ENCODE measurements at regions not wholly inside any gene's neighbourhood (a gene's known extent, or its start where the extent isn't known, plus 50 kb on each side); places are given as distances from the start of the nearest gene placed in this dataset.

GRCh38 chr4:181752516-181752915, 490.7 kb upstream of the TENM3 start:
- H3K27ac ChIP-seq (ENCODE audit: low read depth in 2 of 2, low read length in 2 of 2) = no peak overlapping the region
- intact Hi-C loops (cut with DNase I) = no loop called here
- H3K4me1 ChIP-seq (ENCODE audit: control insufficient read depth in 2 of 3, insufficient read depth in 2 of 3, low read depth in 1 of 3, low read length in 3 of 3) = no peaks in the 10 kb centered on the region
- no peaks in the 10 kb centered on the region for H3K36me3 ChIP-seq (ENCODE audit: control insufficient read depth in 2 of 3, insufficient read depth in 3 of 3, low read length in 3 of 3)
- TF ChIP-seq, protein P1, sequence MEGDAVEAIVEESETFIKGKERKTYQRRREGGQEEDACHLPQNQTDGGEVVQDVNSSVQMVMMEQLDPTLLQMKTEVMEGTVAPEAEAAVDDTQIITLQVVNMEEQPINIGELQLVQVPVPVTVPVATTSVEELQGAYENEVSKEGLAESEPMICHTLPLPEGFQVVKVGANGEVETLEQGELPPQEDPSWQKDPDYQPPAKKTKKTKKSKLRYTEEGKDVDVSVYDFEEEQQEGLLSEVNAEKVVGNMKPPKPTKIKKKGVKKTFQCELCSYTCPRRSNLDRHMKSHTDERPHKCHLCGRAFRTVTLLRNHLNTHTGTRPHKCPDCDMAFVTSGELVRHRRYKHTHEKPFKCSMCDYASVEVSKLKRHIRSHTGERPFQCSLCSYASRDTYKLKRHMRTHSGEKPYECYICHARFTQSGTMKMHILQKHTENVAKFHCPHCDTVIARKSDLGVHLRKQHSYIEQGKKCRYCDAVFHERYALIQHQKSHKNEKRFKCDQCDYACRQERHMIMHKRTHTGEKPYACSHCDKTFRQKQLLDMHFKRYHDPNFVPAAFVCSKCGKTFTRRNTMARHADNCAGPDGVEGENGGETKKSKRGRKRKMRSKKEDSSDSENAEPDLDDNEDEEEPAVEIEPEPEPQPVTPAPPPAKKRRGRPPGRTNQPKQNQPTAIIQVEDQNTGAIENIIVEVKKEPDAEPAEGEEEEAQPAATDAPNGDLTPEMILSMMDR (IDR thresholded peaks at IDR 0.05; ENCODE audit: borderline replicate concordance, extremely low read depth, insufficient read depth) = no peak
- no peak for DNase-seq
- no peak for FAIRE-seq
- no peaks in the 10 kb centered on the region for H3K9me3 ChIP-seq (ENCODE audit: control insufficient read depth in 2 of 3, insufficient read depth in 1 of 3, low read length in 3 of 3)
- no peak overlapping the region for H3K4me3 ChIP-seq (ENCODE audit: low read length in 3 of 3)
- no peak overlapping the region for H3K9ac ChIP-seq (ENCODE audit: low read length in 3 of 3)
- no peaks in the 10 kb centered on the region for H3K27me3 ChIP-seq (ENCODE audit: control insufficient read depth, insufficient read depth, low read length)

GRCh38 chr4:181753207-181753606, 490.0 kb upstream of the TENM3 start:
- H3K36me3 ChIP-seq (ENCODE audit: control insufficient read depth in 2 of 3, insufficient read depth in 3 of 3, low read length in 3 of 3) = no peaks in the 10 kb centered on the region
- H3K4me1 ChIP-seq (ENCODE audit: control insufficient read depth in 2 of 3, insufficient read depth in 2 of 3, low read depth in 1 of 3, low read length in 3 of 3) = no peaks in the 10 kb centered on the region
- H3K9me3 ChIP-seq (ENCODE audit: control insufficient read depth in 2 of 3, insufficient read depth in 1 of 3, low read length in 3 of 3) = no peaks in the 10 kb centered on the region
- H3K4me3 ChIP-seq (ENCODE audit: low read length in 3 of 3) = no peak overlapping the region
- no peak overlapping the region for H3K9ac ChIP-seq (ENCODE audit: low read length in 3 of 3)
- no peak for DNase-seq
- H3K27me3 ChIP-seq (ENCODE audit: control insufficient read depth, insufficient read depth, low read length) = no peaks in the 10 kb centered on the region
- TF ChIP-seq, protein P1 (IDR thresholded peaks at IDR 0.05; ENCODE audit: borderline replicate concordance, extremely low read depth, insufficient read depth) = no peak
- intact Hi-C loops (cut with DNase I) = no loop called here
- FAIRE-seq = no peak
- no peak overlapping the region for H3K27ac ChIP-seq (ENCODE audit: low read depth in 2 of 2, low read length in 2 of 2)

DNA sequence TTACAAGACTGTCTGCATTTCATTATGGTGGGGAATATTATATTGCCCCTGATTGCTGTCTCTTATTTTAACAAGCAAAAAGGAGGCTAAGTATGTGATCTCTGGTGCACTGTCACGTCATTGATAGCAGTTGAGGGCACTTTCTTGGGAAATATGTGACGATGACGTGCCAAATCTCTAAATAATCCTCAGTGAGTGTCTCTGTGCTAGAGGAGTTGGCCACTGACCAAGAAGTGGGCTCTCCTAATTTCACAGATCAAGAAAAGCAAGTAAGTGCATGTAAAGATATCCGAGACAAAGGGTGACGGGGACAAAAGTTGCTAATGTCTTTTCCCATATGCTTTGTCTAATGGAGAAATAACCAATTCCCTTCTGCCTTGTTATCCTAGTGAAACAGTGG, 487.4 kb upstream of the TENM3 start:
- Histone ChIP-seq H3K27me3 (ENCODE audit: control insufficient read depth, insufficient read depth, low read length) (no peaks in the 10 kb centered on the region), H3K36me3 (ENCODE audit: control insufficient read depth in 2 of 3, insufficient read depth in 3 of 3, low read length in 3 of 3) (no peaks in the 10 kb centered on the region), H3K4me1 (ENCODE audit: control insufficient read depth in 2 of 3, insufficient read depth in 2 of 3, low read depth in 1 of 3, low read length in 3 of 3) (no peaks in the 10 kb centered on the region), H3K9ac (ENCODE audit: low read length in 3 of 3) (no peak overlapping the region), H3K27ac (ENCODE audit: low read depth in 2 of 2, low read length in 2 of 2) (no peak overlapping the region), H3K4me3 (ENCODE audit: low read length in 3 of 3) (no peak overlapping the region), H3K9me3 (ENCODE audit: control insufficient read depth in 2 of 3, insufficient read depth in 1 of 3, low read length in 3 of 3) (no peaks in the 10 kb centered on the region)
- no peak for DNase-seq
- FAIRE-seq = no peak
- intact Hi-C loops (cut with DNase I) = no loop called here
- TF ChIP-seq, protein P1 (IDR thresholded peaks at IDR 0.05; ENCODE audit: borderline replicate concordance, extremely low read depth, insufficient read depth) = no peak

DNA sequence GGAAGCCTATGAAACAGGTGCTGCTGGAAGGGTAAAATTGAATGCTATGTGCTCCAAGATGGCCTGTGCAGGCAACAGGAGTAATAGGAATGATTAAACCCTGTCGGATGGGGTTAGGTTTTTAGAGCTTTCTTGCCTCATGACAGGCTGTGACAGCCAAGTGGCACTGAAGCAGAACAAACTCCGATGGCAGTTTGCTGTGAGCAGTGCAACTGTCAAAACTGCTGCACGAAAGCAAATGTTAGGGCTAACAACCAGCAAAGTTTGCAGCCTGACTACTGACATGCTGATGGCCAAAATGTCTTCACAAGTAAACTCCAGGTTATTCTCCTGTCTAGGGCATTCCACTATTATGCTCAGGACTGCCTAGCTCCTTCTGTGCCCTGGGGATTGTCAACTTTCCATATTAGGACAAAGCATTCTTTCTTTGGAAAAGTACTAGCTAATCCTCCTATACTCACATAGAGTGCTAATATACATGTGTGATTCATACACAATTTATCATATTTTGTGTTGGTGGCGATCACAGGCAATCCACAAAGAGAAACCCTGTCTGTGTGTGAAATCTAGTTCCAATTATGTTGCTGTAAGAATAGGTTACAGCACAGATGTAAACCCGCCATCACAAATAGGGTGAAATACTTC, 486.6 kb upstream of the TENM3 start:
- H3K9me3 ChIP-seq (ENCODE audit: control insufficient read depth in 2 of 3, insufficient read depth in 1 of 3, low read length in 3 of 3) = no peaks in the 10 kb centered on the region
- H3K9ac ChIP-seq (ENCODE audit: low read length in 3 of 3) = no peak overlapping the region
- no peak overlapping the region for H3K4me3 ChIP-seq (ENCODE audit: low read length in 3 of 3)
- intact Hi-C loops (cut with DNase I) = no loop called here
- no peak overlapping the region for H3K27ac ChIP-seq (ENCODE audit: low read depth in 2 of 2, low read length in 2 of 2)
- H3K4me1 ChIP-seq (ENCODE audit: control insufficient read depth in 2 of 3, insufficient read depth in 2 of 3, low read depth in 1 of 3, low read length in 3 of 3) = no peaks in the 10 kb centered on the region
- peak in 2 of 5 donors; percentile 14 to 21 for DNase-seq
- TF ChIP-seq, protein P1 (IDR thresholded peaks at IDR 0.05; ENCODE audit: borderline replicate concordance, extremely low read depth, insufficient read depth) = no peak
- H3K27me3 ChIP-seq (ENCODE audit: control insufficient read depth, insufficient read depth, low read length) = no peaks in the 10 kb centered on the region
- no peaks in the 10 kb centered on the region for H3K36me3 ChIP-seq (ENCODE audit: control insufficient read depth in 2 of 3, insufficient read depth in 3 of 3, low read length in 3 of 3)
- FAIRE-seq = no peak

Data from kidney (tissue), 13 donors.